HG03520 (cell line): ENCODE measurements at regions not wholly inside any gene's neighbourhood (a gene's known extent, or its start where the extent isn't known, plus 50 kb on each side); places are given as distances from the start of the nearest gene placed in this dataset.

Experiments
- ATAC-seq: cut with Tn5 transposase; IDR thresholded peaks from one replicate; pipeline ENCODE4 v1.9.1; 2021; ENCODE audit warnings: mild to moderate bottlenecking, moderate library complexity; ENCODE audit not compliant: unreplicated experiment

- peak; percentile 27 for ATAC-seq
Measured at GRCh38 chr10:110355141-110355831, 50.6 kb upstream of the SMNDC1 start.

GRCh38 chr10:110355922-110356627 lies 51.4 kb upstream of the SMNDC1 start:
- peak; percentile 14 for ATAC-seq

GRCh38 chr10:110356628-110357245 lies 52.0 kb upstream of the SMNDC1 start:
- peak; percentile 78 for ATAC-seq

GRCh38 chr10:110357252-110357780 lies 52.6 kb upstream of the SMNDC1 start:
- peak; percentile 26 for ATAC-seq

GRCh38 chr10:110357871-110358270 lies 53.2 kb upstream of the SMNDC1 start:
- ATAC-seq: no peak

- no peak for ATAC-seq
Measured at GRCh38 chr10:110358278-110358677, 53.6 kb upstream of the SMNDC1 start.

- ATAC-seq: no peak
Measured at GRCh38 chr10:110358869-110359629, 54.3 kb upstream of the SMNDC1 start.

- no peak for ATAC-seq
Measured at GRCh38 chr10:110360857-110361474, 56.2 kb upstream of the SMNDC1 start.

GRCh38 chr10:110361800-110362456 lies 57.2 kb upstream of the SMNDC1 start:
- no peak for ATAC-seq

- ATAC-seq: no peak
Measured at GRCh38 chr10:110363572-110364411, 59.1 kb upstream of the SMNDC1 start.

GRCh38 chr10:110364531-110364937 lies 59.8 kb upstream of the SMNDC1 start:
- ATAC-seq: no peak

GRCh38 chr10:110365356-110366143 lies 60.8 kb upstream of the SMNDC1 start:
- ATAC-seq: no peak

GRCh38 chr10:110366635-110367034 lies 61.9 kb upstream of the SMNDC1 start:
- ATAC-seq: no peak

- ATAC-seq: no peak
Measured at GRCh38 chr10:110368002-110368401, 63.3 kb upstream of the SMNDC1 start.

- no peak for ATAC-seq
Measured at GRCh38 chr10:110368556-110368955, 63.8 kb upstream of the SMNDC1 start.

GRCh38 chr10:110370006-110370405 lies 65.3 kb upstream of the SMNDC1 start:
- no peak for ATAC-seq

- no peak for ATAC-seq
Measured at GRCh38 chr10:110372656-110373055, 67.9 kb upstream of the SMNDC1 start.

GRCh38 chr10:110373059-110373458 lies 68.3 kb upstream of the SMNDC1 start:
- ATAC-seq: no peak
